OCI-LY3 (cell line): ENCODE measurements at regions not wholly inside any gene's neighbourhood (a gene's known extent, or its start where the extent isn't known, plus 50 kb on each side); places are given as distances from the start of the nearest gene placed in this dataset.

Source experiments
- EZH2phosphoT487 ChIP-seq: fragments of 200-600 bp; shearing (Covaris generic); IDR thresholded peaks from 2 replicates; pipeline ENCODE4 v1.6.1; 2018; ENCODE audit warnings: antibody characterized with exemption, mixed run types, low read depth
- TF ChIP-seq, protein P1 (sequence below): fragments of 200-600, 300-600 bp; sonication (generic); IDR thresholded peaks from 2 replicates; pipeline ENCODE4 v1.5.1; 2014; ENCODE audit warnings: antibody characterized with exemption, low read length, low read depth

DNA sequence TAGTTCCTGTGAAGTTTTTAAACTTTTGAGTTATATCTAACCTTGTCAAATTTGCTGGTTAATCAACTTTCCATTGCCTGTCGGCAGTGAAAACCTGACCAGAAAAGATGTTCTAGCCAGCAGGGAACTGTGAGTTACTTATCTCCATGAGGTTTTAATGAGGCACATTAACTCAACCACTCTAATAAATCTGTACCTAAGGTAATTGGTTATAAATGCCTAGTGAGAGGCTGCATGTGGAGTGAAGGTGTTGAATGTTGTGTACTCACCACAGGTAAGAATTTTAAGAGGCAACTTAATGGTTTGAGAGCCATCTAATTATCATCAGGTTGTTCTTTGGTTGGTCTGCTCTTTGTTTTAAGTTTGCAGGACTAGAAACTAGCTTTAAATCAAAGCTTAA is 138.4 kb upstream of the LHX8 start:
- TF ChIP-seq, protein P1, sequence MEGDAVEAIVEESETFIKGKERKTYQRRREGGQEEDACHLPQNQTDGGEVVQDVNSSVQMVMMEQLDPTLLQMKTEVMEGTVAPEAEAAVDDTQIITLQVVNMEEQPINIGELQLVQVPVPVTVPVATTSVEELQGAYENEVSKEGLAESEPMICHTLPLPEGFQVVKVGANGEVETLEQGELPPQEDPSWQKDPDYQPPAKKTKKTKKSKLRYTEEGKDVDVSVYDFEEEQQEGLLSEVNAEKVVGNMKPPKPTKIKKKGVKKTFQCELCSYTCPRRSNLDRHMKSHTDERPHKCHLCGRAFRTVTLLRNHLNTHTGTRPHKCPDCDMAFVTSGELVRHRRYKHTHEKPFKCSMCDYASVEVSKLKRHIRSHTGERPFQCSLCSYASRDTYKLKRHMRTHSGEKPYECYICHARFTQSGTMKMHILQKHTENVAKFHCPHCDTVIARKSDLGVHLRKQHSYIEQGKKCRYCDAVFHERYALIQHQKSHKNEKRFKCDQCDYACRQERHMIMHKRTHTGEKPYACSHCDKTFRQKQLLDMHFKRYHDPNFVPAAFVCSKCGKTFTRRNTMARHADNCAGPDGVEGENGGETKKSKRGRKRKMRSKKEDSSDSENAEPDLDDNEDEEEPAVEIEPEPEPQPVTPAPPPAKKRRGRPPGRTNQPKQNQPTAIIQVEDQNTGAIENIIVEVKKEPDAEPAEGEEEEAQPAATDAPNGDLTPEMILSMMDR, result no peak
- no peak for TF ChIP-seq EZH2phosphoT487
